OCI-LY7 (cell line): ENCODE measurements at regions not wholly inside any gene's neighbourhood (a gene's known extent, or its start where the extent isn't known, plus 50 kb on each side); places are given as distances from the start of the nearest gene placed in this dataset.

ENCODE experiments used
- BruUV-seq: library from RNA; stranded (reverse); fragments of 400-500 nt; replicated peaks from 2 replicates; lab custom pipeline; 2021; lab: Mats Ljungman, UMichigan
- CTCF ChIA-PET: fragments of 300-600 bp; sonication (Branson Sonifier 250); formaldehyde crosslinking; loops from one replicate; lab custom pipeline; 2022; ENCODE audit warnings: antibody characterized with exemption; ENCODE audit not compliant: unreplicated experiment; lab: Charles Lee
- POLR2A ChIA-PET: fragments of 300-600 bp; sonication (Branson Sonifier 250); formaldehyde crosslinking; loops from one replicate; lab custom pipeline; 2022; ENCODE audit warnings: antibody characterized with exemption; lab: Charles Lee
- DNase-seq: peaks from one replicate; pipeline ENCODE4 v3.0.0-alpha.2; 2015; ENCODE audit warnings: low spot score
- H2AFZ ChIP-seq: fragments of 200-600 bp; sonication (generic), shearing (Covaris generic); 2 replicates; pipeline ENCODE4 v1.6.1; 2014; ENCODE audit warnings: mild to moderate bottlenecking, antibody characterized with exemption, low read length, moderate library complexity
- H3K27ac ChIP-seq: fragments of 200-600 bp; sonication (generic); 2 replicates; pipeline ENCODE4 v1.5.1; 2014; ENCODE audit warnings: mixed run types, low read depth, mild to moderate bottlenecking, moderate library complexity, low read length, inconsistent platforms; ENCODE audit not compliant: poor library complexity, severe bottlenecking
- H3K36me3 ChIP-seq: fragments of 200-600 bp; sonication (generic); 2 replicates; pipeline ENCODE4 v1.6.1; 2014; ENCODE audit warnings: mild to moderate bottlenecking, antibody characterized with exemption, low read length, moderate library complexity, mixed read lengths; ENCODE audit not compliant: insufficient read depth
- H3K4me1 ChIP-seq: fragments of 200-600 bp; sonication (generic); 2 replicates; pipeline ENCODE4 v1.5.1; 2014; ENCODE audit warnings: mild to moderate bottlenecking, low read length; ENCODE audit not compliant: insufficient read depth, poor library complexity, severe bottlenecking
- H3K4me2 ChIP-seq: fragments of 200-600 bp; sonication (generic); 2 replicates; pipeline ENCODE4 v1.6.1; 2014; ENCODE audit warnings: mild to moderate bottlenecking, low read length
- H3K4me3 ChIP-seq: fragments of 200-600 bp; sonication (generic); 2 replicates; pipeline ENCODE4 v1.5.1; 2014; ENCODE audit warnings: mild to moderate bottlenecking, low read depth, low read length; ENCODE audit not compliant: poor library complexity, severe bottlenecking
- H3K79me2 ChIP-seq: fragments of 200-600 bp; sonication (generic); 2 replicates; pipeline ENCODE4 v1.6.1; 2016; ENCODE audit warnings: low read depth, mild to moderate bottlenecking, low read length, moderate library complexity, mixed read lengths; ENCODE audit not compliant: insufficient read depth
- H3K9me2 ChIP-seq: fragments of 200-600 bp; sonication (generic); 2 replicates; pipeline ENCODE4 v1.6.1; 2016; ENCODE audit warnings: mild to moderate bottlenecking, low read length, mixed read lengths; ENCODE audit not compliant: insufficient read depth
- H3K9me3 ChIP-seq: fragments of 200-600 bp; sonication (generic); 2 replicates; pipeline ENCODE4 v1.6.1; 2014; ENCODE audit warnings: mild to moderate bottlenecking, mixed run types, low read length, mixed read lengths
- H4K20me1 ChIP-seq: fragments of 200-600 bp; sonication (generic); 2 replicates; pipeline ENCODE4 v1.6.1; 2014; ENCODE audit warnings: mild to moderate bottlenecking, antibody characterized with exemption, low read length, moderate library complexity, mixed read lengths; ENCODE audit not compliant: insufficient read depth
- CTCF ChIP-seq: fragments of 200-600 bp; sonication (generic); conservative IDR thresholded peaks from 2 replicates; pipeline ENCODE4 v1.5.1; 2014; ENCODE audit warnings: mild to moderate bottlenecking, antibody characterized with exemption, low read length, moderate library complexity, mixed read lengths
- EZH2phosphoT487 ChIP-seq: fragments of 200-600 bp; sonication (generic); IDR thresholded peaks from 2 replicates; pipeline ENCODE4 v1.6.1; 2018; ENCODE audit warnings: low read depth, borderline replicate concordance, mild to moderate bottlenecking, mixed run types, antibody characterized with exemption, low read length, moderate library complexity, mixed read lengths
- intact Hi-C: fragments of 100-400 bp; cut with micrococcal nuclease; formaldehyde crosslinking; loops from one replicate; pipeline ENCODE4 v1.10.0; 2022; ENCODE audit not compliant: unreplicated experiment

GRCh38 chr2:21480162-21480561 is 356.4 kb downstream of the TDRD15 start:
- no peaks in the 10 kb centered on the region for H3K9me2 ChIP-seq
- TF ChIP-seq CTCF (no peak), EZH2phosphoT487 (no peak)
- H3K4me1 ChIP-seq: no peaks in the 10 kb centered on the region
- DNase-seq: no peak
- ChIA-PET POLR2A (interaction anchor here (0.5 to 0.6 kb wide), 2 partner anchors 119 to 363 kb away, joined by 3 read pairs; no protein-coding TSS in a partner anchor), CTCF (no interaction called here)
- intact Hi-C loops: no loop called here
- no peaks in the 10 kb centered on the region for H3K79me2 ChIP-seq
- no peak overlapping the region for H3K4me3 ChIP-seq
- H3K9me3 ChIP-seq: no peaks in the 10 kb centered on the region
- H3K36me3 ChIP-seq: no peaks in the 10 kb centered on the region
- H3K4me2 ChIP-seq: no peak overlapping the region
- no peak overlapping the region for H3K27ac ChIP-seq
- no peak overlapping the region for H2AFZ ChIP-seq
- BruUV-seq: no TSS peak
- H4K20me1 ChIP-seq: no peaks in the 10 kb centered on the region

GRCh38 chr2:21484643-21485042 is 360.9 kb downstream of the TDRD15 start:
- BruUV-seq: no TSS peak
- Histone ChIP-seq H4K20me1 (no peaks in the 10 kb centered on the region), H3K9me3 (no peaks in the 10 kb centered on the region), H3K4me3 (no peak overlapping the region), H3K4me2 (no peak overlapping the region), H2AFZ (no peak overlapping the region), H3K27ac (no peak overlapping the region), H3K36me3 (no peaks in the 10 kb centered on the region), H3K79me2 (no peaks in the 10 kb centered on the region), H3K9me2 (no peaks in the 10 kb centered on the region), H3K4me1 (no peaks in the 10 kb centered on the region)
- ChIA-PET CTCF (no interaction called here), POLR2A (no interaction called here)
- DNase-seq: no peak
- intact Hi-C loops: no loop called here
- TF ChIP-seq EZH2phosphoT487 (no peak), CTCF (no peak)

GRCh38 chr2:21486445-21486844 is 362.7 kb downstream of the TDRD15 start:
- no peak for DNase-seq
- H2AFZ ChIP-seq: no peak overlapping the region
- no peak for TF ChIP-seq EZH2phosphoT487
- TF ChIP-seq CTCF: no peak
- H3K9me2 ChIP-seq: no peaks in the 10 kb centered on the region
- no peaks in the 10 kb centered on the region for H3K9me3 ChIP-seq
- ChIA-PET CTCF (no interaction called here), POLR2A (interaction anchor here (1.0 kb wide), 1 partner anchor 37 kb away, joined by 4 read pairs; no protein-coding TSS in a partner anchor)
- intact Hi-C loops: no loop called here
- no peak overlapping the region for H3K4me2 ChIP-seq
- H3K36me3 ChIP-seq: no peaks in the 10 kb centered on the region
- no peak overlapping the region for H3K27ac ChIP-seq
- H3K4me3 ChIP-seq: no peak overlapping the region
- H3K4me1 ChIP-seq: no peaks in the 10 kb centered on the region
- no peaks in the 10 kb centered on the region for H4K20me1 ChIP-seq
- no peaks in the 10 kb centered on the region for H3K79me2 ChIP-seq
- BruUV-seq: no TSS peak
